ELR (cell line): ENCODE measurements at regions not wholly inside any gene's neighbourhood (a gene's known extent, or its start where the extent isn't known, plus 50 kb on each side); places are given as distances from the start of the nearest gene placed in this dataset.

Experiments used
- DNase-seq: peaks from one replicate; pipeline ENCODE4 v3.0.0-alpha.2; 2015; ENCODE audit warnings: low read depth

DNA sequence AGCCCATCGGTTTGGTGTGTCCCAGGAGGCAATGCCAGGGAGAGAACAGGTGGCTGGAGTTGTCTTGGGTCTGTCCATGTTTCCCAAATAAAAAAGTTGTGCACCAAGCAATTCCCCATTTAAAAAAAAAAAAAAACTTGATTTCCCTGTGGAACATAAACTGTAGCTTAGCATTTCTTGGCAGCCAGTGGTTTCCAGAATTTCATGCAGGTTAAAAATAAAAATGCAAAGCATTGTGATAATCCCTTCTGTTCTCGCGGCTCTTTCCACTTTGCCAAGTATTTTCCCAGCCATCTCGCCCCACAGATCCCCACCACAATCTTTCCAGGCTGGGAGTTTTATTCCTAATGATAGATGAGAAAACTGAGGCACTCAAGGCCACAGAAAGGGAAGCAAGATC is 51.4 kb upstream of the MSX1 start:
- DNase-seq: no peak

DNA sequence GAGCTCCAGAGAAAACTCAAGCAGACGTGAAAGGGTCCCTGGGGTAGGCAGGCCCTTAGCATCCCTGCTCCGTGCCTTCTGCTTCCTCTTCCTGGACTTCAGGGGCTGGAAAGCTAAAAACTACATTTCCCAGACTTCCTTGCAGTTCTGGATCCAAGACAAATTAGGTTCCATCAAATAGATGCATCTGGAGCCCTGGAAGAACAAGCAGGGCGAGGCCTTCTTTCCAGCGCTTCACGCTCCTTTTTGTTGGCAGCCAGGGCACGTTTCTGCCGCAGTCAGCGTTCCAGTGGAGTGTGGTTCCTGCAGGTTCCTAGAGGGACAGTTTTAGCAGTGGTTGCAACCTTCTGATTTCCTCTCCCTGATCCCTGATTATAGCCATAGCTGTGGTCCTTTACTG is 53.6 kb upstream of the MSX1 start:
- DNase-seq: no peak

DNA sequence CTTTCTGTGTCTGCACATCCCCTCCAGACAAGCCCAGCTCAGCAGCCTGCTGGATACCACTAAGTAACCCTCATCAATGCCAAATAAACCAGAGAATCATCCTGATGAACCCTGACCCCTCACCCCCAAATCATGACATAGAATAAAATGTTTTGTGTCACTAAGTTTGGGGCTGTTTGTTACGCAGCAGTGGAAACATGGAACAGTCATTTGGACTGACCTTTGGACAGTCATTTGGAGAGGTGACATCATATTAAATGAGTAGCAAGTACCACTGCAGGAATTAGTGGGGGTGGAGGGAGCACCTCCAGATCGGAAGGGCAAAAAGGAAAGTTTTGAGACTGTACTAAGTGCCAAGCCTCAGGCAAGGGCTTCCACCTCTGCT is 55.6 kb upstream of the MSX1 start:
- DNase-seq: no peak

DNA sequence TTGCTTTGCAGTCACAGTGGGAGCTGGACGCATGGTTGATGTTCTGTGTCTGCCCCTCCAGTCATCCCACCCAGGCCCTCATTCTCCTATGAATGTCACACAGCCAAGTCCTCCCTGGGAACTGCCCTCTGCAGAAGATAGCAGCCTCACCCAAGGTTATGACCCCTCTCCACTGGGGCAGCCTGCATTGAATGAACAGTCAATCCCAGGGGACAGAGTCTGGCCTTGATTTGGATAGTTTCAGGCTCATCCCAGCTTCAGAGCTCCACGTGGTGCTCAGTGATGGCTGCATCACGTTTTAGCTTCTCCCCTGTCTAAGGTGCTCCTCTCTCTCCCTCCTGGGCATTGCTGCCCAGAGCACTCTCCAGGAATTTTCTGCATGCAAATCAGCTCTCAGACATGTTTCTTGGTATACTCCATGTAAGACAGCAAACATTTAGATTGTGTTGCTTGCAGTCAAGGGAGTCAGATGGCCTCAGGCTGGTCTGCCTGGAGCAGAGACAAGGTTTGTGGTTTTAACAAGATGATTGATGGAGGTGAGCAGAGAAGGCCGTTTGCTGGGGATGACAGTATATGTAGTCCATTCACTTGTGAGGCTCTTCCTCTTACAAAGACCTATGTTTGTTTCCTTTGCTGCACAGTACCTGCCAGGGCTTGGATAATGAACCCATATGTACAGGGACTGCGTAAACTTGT is 56.1 kb upstream of the MSX1 start:
- DNase-seq: peak; percentile 3

DNA sequence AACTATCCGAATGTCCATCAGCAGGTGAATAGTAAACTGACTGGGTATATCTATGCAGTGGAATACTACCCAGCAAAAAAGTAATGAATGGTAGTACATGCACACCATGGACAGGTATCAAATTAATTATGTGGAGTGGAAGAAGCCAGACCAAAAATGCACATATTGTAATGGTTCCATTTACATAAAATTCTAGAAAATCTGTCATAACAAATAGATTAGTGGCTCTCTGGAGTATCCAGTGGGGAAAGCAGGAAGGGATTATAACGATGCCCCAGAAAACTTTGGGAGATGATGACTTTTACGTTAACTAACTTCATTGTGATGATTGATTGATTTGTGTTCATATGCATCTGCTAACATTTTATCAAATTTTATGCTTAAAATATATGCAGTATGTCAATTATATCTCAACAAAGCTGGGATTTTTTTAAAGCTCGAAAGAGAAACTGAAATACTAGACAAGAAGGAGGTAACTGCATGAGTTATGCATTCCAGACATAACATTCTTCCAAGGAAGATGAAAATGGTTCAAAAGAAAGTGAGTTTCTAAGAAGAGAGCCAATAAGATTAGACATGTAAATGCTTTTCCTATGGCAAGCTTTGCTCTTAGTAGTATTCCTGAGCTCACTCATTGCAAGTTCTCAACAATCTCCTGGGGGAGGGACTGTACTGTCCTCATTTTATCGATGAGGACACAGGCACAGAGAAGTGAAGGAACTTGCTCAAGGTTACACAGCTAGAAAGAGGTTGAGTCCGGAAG is 58.6 kb upstream of the MSX1 start:
- peak; percentile 22 for DNase-seq

DNA sequence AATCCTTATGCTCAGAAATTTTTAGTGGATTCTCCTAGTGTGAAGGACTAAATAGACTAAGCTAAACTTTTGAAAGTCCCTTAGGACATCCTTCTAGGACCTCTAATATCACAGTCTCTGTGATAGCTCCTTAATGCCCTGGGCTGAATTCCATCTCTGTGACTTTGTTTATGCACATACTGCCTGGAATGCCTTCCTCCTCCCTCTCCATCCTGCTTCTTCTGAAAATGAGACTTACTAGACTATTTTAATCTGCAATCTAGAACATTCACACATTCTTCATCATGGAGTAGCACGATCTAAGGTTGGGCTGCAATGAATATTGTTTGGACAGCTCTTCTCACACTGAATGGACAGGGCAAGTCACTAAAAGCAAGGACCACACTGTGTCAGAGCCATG is 65.0 kb upstream of the MSX1 start:
- DNase-seq: no peak

DNA sequence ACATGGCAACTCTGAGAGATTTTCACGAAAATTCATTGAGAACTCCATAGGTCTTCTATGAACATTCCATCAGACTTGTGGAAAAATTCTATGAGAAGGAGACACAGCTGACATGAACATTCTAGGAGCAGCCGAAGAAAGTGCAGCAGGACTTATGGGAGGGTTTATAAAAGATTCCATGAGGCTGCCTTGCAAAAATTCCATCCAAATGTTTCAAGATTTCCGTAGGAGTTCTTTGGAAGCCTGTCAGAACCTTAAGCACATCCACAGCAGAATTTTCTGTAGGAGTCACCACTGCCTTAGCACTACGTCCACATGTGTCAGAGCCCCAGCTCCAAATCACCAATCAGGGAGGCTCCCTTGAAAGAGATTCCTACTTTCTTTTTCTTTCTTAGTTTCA is 67.0 kb upstream of the MSX1 start:
- DNase-seq: no peak

DNA sequence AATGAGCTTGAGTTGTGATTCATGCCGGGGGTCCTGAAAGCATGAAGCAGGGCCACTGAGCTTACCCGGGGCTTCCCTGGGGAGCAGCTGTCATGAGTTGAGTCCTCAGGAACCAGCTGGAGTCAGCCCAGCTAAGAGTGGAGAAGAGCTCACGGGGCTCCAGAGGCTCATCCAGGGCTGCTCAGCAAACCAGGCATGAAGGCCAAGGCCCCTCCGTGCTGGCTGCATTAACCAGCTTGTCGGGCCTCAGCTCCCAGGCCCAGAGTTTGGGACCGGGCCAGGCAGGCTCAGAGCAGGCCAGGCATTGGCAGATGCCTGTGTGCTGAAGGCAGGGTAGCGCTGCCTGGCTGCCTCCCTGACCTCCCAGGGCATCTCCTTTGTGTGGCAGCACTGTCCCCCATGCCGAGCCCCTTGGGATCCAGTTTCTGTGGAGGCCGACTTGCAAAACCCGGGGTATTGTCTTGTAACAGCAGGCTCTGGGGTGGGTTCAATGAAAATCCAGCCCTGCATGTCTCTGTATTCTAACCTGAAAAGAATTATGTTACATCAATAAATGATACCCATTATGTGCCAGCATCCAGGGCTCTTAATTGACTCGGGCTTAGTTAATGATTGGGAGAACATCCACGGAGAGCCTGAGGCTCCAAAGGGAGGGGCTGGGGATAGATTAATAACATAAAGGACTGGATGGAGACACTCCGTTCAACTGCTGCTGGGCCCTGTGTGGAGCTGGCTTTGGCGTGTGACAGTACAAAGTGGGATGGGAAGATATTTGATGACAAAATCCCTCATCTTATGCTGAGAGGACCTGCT is 68.0 kb upstream of the MSX1 start:
- DNase-seq: no peak

DNA sequence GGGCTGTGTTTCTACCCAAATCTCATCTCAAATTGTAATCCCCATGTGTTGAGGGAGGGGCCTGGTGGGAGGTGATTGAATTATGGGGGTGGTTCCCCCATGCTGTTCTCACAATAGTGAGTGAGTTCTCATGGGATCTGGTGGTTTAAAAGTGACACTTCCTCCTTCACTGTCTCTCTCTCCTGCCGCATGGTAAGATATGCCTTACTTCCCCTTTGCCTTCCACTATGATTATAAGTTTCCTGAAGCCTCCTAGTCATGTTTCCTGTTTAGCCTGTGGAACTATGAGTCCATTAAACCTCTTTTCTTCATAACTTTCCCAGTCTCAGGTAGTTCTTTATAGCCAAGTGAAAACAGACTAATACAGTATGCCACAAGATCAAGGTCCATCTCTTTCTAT is 70.0 kb upstream of the MSX1 start:
- no peak for DNase-seq

DNA sequence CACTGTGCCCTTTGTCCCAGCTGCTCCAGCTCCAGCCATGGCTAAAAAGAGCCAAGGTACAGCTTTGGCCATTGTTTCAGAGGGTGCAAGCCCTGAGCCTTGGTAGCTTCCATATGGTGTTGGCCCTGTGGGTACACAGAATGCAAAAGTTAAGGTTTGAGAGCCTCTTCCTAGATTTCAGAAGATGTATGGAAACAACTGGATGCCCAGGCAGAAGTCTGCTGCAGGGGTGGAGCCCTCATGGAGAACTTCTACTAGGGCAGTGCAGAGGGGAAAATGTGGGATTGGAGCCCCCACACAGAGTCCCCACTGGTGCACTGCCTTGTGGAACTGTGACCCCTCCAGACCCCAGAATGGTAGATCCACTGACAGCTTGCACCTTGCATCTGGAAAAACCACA is 70.9 kb upstream of the MSX1 start:
- DNase-seq: no peak

DNA sequence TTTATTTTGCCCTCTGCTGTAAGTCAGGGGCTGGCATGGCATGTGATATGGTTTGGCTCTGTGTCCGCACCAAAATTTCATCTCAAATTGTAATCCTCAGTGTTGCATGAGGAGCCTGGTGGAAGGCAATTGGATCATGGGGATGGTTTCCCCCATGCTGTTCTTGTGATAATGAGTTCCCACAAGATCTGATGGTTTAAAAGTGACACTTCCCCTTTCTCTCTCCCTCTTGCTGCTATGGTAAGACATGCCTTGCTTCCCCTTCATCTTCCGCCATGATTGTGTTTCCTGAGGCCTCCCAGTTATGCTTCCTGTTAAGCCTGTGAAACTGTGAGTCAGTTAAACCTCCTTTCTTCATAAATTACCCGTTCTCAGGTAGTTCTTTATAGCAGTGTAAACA is 72.0 kb upstream of the MSX1 start:
- no peak for DNase-seq

DNA sequence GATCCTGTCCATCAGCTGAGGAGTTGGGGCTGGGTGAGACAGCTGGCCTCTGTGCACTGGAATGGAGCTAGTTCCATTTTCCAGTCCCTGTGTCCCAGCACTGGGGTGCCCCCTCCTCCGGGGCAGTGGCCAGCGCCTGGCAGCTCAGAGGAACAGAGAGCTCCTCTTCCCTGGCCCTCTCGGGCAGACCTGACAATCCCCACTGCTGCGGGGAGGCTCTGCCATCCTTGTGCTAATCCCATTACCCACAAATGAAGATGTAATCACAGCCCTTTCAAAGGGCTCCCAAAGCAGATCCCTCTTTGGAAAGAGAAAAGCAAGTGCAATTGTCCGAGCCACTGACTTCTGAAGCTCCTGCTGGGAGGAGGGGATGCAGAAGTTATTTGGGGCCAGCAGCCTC is 75.1 kb upstream of the MSX1 start:
- no peak for DNase-seq

DNA sequence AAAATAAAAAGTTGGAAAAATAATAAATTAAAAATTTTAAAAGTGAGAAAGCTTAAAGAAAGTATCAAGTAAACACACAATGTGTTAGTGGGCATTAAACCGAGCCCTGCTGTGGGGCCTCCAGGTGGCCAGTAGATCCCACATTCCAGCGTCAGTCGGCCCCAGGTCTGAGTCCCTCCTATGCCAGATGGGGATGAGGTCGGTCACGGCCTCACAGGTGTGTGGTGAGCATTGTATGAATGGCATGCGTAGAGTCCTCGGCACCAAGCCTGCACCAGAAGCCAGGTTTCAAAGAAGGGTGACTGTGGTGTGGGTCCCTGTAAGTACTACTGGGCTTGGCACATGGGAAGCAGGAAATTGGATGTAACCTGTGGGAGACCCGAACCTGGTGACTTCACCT is 75.6 kb upstream of the MSX1 start:
- DNase-seq: no peak

DNA sequence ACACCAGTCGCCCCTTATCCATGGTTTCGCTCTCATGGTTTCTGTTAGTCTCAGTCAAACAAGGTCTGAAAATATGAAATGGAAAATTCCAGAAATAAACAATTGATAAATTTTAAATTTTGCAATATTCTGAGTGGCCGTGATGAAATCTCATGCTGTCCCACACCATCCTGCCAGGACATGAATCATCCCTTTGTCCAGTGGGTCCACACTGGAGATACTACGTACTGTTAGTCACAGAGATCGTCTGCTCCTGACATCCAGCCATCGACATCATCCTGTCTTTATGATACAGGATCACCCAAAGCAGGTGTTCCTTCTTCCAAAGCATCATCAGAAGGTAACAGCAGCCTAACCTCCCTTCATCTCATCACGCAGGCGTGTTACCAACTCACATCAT is 76.5 kb upstream of the MSX1 start:
- DNase-seq: peak; percentile 46

DNA sequence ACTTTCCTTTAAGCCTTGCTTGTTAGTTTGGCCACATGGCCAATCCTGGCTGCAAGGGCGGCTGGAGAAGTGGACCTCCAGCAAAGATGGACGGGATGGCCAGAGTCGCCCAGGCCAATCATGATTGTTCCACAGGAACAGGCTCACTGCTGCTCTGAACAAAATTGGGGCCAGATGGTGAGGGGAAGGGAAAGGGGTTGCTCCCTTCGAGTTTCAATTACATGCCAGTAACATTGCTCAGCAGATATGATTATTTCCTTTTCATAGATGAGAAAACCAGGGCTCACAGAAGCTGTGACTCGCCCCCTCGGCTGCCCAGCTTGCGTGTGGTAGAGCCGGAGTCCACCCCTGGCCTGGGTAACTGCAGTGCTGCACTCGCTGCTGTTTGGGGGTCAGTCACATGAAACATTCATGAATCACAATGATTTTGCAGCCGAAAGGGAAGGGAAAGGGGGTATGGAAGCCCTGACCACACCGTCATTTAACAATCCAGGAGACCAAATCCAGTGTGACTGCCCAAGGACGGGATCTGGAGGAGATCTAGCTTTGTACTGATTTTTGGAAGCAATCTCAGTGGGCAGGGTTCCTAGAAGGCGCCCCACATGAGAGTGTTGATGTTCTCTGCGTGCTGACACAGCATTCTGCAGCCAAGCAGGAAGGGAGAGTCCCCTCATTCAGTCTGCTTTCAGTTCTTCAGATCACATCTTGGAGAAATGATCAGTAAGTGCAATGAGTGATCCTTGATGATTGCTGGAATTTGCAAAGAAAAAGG is 77.3 kb upstream of the MSX1 start:
- DNase-seq: peak; percentile 46

DNA sequence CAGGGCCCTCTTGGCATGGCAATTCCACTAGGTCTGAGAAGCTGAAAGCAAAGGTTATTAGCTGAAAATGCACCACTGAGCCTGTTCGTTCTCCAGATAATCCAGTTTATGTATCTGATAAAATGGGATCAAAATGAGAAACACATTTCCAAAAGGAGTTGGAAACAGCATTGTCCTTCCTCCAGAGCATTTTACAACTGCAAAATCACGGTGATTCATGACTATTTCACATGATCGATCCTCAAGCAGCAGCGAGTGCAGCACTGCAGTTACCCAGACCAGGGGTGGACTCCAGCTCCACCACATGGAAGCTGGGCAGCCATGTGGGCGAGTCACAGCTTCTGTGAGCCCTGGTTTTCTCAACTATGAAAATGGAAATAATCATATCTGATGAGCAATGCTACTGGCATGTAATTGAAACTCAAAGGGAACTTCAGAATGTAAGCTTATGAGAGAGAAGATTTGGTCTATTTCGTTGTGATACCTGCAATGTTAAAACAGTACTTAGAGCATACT is 78.7 kb upstream of the MSX1 start:
- peak; percentile 69 for DNase-seq

DNA sequence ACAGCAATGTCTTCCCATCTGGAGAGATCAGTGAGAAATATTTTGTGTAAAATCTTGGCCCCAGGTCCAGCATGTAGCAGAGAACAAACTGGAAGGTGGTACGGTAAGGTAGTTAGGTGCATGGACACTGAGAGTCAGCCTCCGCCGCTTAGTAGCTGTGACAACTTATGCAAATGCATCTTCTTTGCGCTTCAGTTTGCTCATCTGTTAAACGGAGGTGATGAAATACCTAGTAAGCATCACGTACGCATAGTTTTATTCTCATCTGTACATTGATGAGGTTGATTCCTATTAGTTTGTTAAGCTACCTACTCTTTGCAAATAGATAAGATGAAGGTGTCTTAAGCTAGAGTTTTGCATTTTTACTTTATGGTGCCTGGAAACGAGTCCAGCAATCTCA is 80.0 kb upstream of the MSX1 start:
- no peak for DNase-seq

DNA sequence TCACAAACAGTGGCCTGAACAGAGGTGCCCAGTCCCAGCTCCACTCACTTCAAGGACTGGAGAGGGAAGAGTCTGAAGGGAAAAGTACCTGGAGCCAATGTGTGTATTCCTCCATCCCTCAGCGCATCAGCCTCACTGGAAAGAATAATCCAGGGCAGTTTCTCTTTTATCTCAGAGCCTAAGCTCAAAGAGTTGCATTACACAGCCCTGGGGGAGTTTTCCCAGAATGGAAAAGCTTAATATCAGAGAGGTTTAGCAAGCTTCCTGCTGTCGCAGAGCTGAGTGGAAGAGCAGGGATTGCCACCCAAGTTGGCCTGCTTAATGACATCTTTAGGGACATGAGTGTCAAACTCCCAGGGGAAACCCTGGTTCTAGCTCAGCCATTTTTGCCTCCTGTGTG is 80.4 kb upstream of the MSX1 start:
- no peak for DNase-seq

DNA sequence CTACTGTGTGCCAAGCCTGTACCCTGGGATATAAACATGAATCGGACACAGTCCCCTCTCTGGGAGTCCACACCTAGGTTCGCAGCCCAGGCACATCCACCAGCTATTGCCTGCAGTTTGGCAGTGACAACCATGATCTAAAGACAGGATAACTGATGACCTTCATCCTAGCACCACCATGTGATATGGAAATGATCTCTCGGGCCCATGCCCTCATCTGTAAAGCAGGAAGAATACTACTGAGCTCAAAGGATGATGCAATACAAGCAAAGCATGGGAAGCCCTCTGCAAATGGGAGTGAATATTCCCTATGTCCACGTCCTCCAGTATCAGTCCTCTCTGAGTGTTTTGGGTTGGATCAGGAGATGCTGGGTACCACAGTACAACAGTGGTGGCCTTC is 80.9 kb upstream of the MSX1 start:
- no peak for DNase-seq

DNA sequence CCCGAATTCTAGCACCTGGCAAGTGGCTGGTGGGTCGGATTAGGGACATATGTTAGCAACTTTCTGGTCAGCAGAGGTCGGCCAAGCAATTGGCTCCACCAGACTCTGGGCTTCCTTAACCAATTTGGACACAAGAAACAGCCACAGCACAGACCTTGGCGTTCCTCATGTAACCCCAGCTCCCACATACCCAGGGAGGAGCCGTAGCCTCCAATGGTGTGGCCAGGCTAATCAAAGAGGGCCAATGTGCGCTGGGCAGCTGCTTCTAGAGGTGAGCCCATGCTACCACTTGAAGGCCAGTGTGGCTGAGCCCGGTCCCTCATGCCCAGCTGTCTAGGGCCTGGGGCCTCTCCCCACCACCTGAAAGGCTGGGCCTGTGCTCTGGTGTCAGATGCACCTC is 82.5 kb upstream of the MSX1 start:
- DNase-seq: no peak

DNA sequence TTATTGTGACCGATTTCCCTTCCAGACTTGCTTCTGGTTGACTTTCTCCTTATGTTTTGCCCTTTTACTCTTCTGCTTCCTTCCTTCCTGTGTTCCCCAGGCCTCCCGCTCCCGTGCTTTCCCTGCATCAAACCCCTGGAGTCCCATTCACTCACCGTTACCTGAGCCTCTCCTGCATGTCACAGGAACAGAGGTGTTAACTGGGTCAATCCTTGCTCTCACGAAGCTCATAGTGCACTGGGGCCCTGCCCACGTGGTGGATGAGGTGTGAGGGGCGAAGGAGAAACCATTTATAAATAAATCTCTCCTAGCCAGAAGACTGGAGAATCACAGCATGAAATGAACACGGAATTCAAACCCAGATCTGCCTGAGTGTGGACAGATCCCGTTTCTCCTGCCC is 83.1 kb upstream of the MSX1 start:
- no peak for DNase-seq

DNA sequence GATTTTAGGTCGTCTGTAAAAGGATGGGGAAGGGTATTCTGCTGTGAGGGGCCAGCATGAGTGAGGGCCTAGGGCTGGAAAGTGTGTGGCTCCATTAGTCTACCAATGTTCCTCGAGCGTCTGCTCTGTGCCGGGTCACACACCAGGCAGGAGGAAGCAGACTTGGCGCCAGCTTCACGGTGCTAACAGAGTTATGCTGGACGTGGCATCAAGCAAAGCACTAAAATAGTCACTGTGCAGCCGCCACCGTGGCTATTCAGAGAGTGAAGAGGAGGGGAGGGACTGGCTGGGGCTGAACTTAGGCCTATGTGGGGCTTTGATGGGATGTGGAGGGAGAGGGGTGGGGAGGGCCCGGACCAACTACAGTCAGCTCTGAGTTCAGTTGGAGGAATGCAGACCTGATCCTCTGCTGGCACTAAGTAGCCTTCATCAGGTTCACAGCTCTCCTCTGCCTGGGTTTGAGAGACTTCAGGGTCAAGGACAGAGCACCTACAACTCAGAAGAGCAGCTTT is 83.9 kb upstream of the MSX1 start:
- no peak for DNase-seq
